ENCODE measurements at regions not wholly inside any gene's neighbourhood (a gene's known extent, or its start where the extent isn't known, plus 50 kb on each side); places are given as distances from the start of the nearest gene placed in this dataset.

- intact Hi-C loops (cut with micrococcal nuclease): no loop called here
- no peak overlapping the region for H3K27ac ChIP-seq (ENCODE audit: extremely low read depth, low read depth, low read length)
- no peaks in the 10 kb centered on the region for H4K20me1 ChIP-seq (replicated peaks; ENCODE audit: control insufficient read depth, insufficient read depth, low read length)
- ChIA-PET CTCF (ENCODE audit: low intra/inter-chr PET ratio) (no interaction called here), POLR2A (interaction anchor here (1.0 to 1.5 kb wide), 2 partner anchors 10 to 21 kb away, joined by 3 read pairs; no protein-coding TSS in a partner anchor)
- no peak overlapping the region for H3K9ac ChIP-seq (ENCODE audit: insufficient read depth in 1 of 2, low read depth in 2 of 2, low read length in 2 of 2)
- no peaks in the 10 kb centered on the region for H3K27me3 ChIP-seq (ENCODE audit: control insufficient read depth in 2 of 2, insufficient read depth in 2 of 2, low read length in 2 of 2)
- in situ Hi-C loops (cut with MboI): no loop called here
- no peaks in the 10 kb centered on the region for H3K79me2 ChIP-seq (ENCODE audit: control insufficient read depth, insufficient read depth, low read length)
- ATAC-seq: no peak; the same call in 1 of the 3 replicates
- H3K4me1 ChIP-seq (replicated peaks in 1 of 2; ENCODE audit: control insufficient read depth in 2 of 2, insufficient read depth in 2 of 2, low read length in 2 of 2): peaks cover 5% of the 10 kb centered on the region in 2 experiments; a peak in 3 of 5 replicates
- H3K36me3 ChIP-seq (ENCODE audit: control insufficient read depth, insufficient read depth, low read length): no peaks in the 10 kb centered on the region
- H3K9me1 ChIP-seq (ENCODE audit: control insufficient read depth, insufficient read depth, low read length): no peaks in the 10 kb centered on the region
- BruUV-seq (replicated peaks): no TSS peak
- H2AFZ ChIP-seq (ENCODE audit: low read depth, low read length): no peak overlapping the region
- H3K9me3 ChIP-seq (replicated peaks; ENCODE audit: control insufficient read depth, insufficient read depth, low read depth, low read length): peaks cover 12% of the 10 kb centered on the region
- peak; percentile 63 for TF ChIP-seq NFE2 (IDR thresholded peaks at IDR 0.05; ENCODE audit: low read depth)
- no peak for TF ChIP-seq ZNF507 (tag; conservative IDR thresholded peaks at IDR 0.05)
- peak; percentile 26; the same call in 1 of the 2 replicates for TF ChIP-seq MAFK (IDR thresholded peaks at IDR 0.05; ENCODE audit: low read length)
- no peak for TF ChIP-seq SLC30A9 (CRISPR knock-in tag; IDR thresholded peaks at IDR 0.05)
- peak; percentile 24; the same call in 1 of the 2 replicates for TF ChIP-seq MAFG (tag; conservative IDR thresholded peaks at IDR 0.05)
- TF ChIP-seq C11orf30 (IDR thresholded peaks at IDR 0.05; ENCODE audit: low read depth): peak; percentile 44
- peak; percentile 81 for TF ChIP-seq NFIC (IDR thresholded peaks at IDR 0.05)
- TF ChIP-seq SRSF9 (IDR thresholded peaks at IDR 0.05; ENCODE audit: borderline replicate concordance, low read depth, low read length): no peak
- TF ChIP-seq MAFF (IDR thresholded peaks at IDR 0.05; ENCODE audit: low read length): 0 out of 2 replicates have a peak, but pooled peaks have one; percentile 10
- no peak for TF ChIP-seq ZKSCAN8 (CRISPR knock-in tag; IDR thresholded peaks at IDR 0.05)
- WGBS (ENCODE audit: insufficient coverage, low coverage, missing lambda C conversion rate): 46% methylated on average over 5 of the region's 5 CpGs
- no peak overlapping the region for H3K4me2 ChIP-seq (ENCODE audit: insufficient read depth, low read length)
- no peak for FAIRE-seq
- DNase-seq (ENCODE audit: extremely low read depth in 1 of 4, low spot score in 3 of 4): no peak
- H3K4me3 ChIP-seq: no peak overlapping the region
Measured at GRCh38 chr3:5504135-5504534, 316.6 kb downstream of the EDEM1 start.
